ENCODE measurements at regions not wholly inside any gene's neighbourhood (a gene's known extent, or its start where the extent isn't known, plus 50 kb on each side); places are given as distances from the start of the nearest gene placed in this dataset.

DNA sequence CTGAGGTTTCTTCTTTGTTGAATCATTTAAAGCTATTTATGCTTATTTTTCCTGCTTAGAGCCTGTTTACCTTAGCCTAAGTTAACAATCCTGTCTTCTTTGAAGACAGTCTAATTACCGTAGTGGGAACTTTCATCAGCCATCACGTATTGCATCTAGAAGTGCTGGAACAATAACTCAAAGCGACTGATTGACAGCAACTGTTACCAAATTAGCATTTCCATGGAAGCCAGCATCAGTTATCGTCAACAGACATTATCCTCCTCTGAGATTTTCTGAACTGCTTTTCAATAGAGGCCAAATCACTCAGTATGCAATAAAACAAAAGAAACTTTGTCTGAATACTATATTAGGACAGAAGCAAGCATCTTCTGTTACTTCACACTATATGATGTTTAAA, 433.3 kb upstream of the SLITRK1 start:
- TF ChIP-seq, protein P1, sequence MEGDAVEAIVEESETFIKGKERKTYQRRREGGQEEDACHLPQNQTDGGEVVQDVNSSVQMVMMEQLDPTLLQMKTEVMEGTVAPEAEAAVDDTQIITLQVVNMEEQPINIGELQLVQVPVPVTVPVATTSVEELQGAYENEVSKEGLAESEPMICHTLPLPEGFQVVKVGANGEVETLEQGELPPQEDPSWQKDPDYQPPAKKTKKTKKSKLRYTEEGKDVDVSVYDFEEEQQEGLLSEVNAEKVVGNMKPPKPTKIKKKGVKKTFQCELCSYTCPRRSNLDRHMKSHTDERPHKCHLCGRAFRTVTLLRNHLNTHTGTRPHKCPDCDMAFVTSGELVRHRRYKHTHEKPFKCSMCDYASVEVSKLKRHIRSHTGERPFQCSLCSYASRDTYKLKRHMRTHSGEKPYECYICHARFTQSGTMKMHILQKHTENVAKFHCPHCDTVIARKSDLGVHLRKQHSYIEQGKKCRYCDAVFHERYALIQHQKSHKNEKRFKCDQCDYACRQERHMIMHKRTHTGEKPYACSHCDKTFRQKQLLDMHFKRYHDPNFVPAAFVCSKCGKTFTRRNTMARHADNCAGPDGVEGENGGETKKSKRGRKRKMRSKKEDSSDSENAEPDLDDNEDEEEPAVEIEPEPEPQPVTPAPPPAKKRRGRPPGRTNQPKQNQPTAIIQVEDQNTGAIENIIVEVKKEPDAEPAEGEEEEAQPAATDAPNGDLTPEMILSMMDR (conservative IDR thresholded peaks at IDR 0.05; ENCODE audit: low read depth, low read length) = no peak
- TF ChIP-seq BHLHE40 (IDR thresholded peaks at IDR 0.05; ENCODE audit: low read depth, low read length) (no peak), POLR2A (IDR thresholded peaks at IDR 0.05; ENCODE audit: low read depth, low read length) (no peak), MXI1 (IDR thresholded peaks at IDR 0.05; ENCODE audit: borderline replicate concordance, low read depth, low read length) (no peak), FOS (IDR thresholded peaks at IDR 0.05; ENCODE audit: low read depth, low read length) (no peak), RCOR1 (IDR thresholded peaks at IDR 0.05; ENCODE audit: insufficient replicate concordance, low read length) (no peak), RFX5 (IDR thresholded peaks at IDR 0.05; ENCODE audit: low read depth, low read length) (no peak), RAD21 (IDR thresholded peaks at IDR 0.05; ENCODE audit: low read length) (no peak), CEBPB (IDR thresholded peaks at IDR 0.05; ENCODE audit: low read depth, low read length) (no peak), MAFK (IDR thresholded peaks at IDR 0.05; ENCODE audit: low read depth, low read length) (no peak)
- TF ChIP-seq, protein P2, sequence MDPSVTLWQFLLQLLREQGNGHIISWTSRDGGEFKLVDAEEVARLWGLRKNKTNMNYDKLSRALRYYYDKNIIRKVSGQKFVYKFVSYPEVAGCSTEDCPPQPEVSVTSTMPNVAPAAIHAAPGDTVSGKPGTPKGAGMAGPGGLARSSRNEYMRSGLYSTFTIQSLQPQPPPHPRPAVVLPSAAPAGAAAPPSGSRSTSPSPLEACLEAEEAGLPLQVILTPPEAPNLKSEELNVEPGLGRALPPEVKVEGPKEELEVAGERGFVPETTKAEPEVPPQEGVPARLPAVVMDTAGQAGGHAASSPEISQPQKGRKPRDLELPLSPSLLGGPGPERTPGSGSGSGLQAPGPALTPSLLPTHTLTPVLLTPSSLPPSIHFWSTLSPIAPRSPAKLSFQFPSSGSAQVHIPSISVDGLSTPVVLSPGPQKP (IDR thresholded peaks at IDR 0.05; ENCODE audit: borderline replicate concordance, low read depth, low read length) = no peak
- TF ChIP-seq, protein P3, sequence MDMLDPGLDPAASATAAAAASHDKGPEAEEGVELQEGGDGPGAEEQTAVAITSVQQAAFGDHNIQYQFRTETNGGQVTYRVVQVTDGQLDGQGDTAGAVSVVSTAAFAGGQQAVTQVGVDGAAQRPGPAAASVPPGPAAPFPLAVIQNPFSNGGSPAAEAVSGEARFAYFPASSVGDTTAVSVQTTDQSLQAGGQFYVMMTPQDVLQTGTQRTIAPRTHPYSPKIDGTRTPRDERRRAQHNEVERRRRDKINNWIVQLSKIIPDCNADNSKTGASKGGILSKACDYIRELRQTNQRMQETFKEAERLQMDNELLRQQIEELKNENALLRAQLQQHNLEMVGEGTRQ (IDR thresholded peaks at IDR 0.05; ENCODE audit: low read depth, low read length) = no peak

Data from IMR-90 (cell line).